ENCODE measurements at regions not wholly inside any gene's neighbourhood (a gene's known extent, or its start where the extent isn't known, plus 50 kb on each side); places are given as distances from the start of the nearest gene placed in this dataset.

GRCh38 chr12:47361389-47362021, 281.7 kb upstream of the AMIGO2 start:
- TF ChIP-seq EZH2phosphoT487 (IDR thresholded peaks at IDR 0.05; ENCODE audit: unreplicated experiment) (no peak), POLR2AphosphoS5 (IDR thresholded peaks at IDR 0.05; ENCODE audit: low read depth) (no peak), EZH2 (IDR thresholded peaks at IDR 0.05; ENCODE audit: low read depth, unreplicated experiment) (no peak), REST (IDR thresholded peaks at IDR 0.05; ENCODE audit: unreplicated experiment) (no peak)
- TF ChIP-seq, protein P1, sequence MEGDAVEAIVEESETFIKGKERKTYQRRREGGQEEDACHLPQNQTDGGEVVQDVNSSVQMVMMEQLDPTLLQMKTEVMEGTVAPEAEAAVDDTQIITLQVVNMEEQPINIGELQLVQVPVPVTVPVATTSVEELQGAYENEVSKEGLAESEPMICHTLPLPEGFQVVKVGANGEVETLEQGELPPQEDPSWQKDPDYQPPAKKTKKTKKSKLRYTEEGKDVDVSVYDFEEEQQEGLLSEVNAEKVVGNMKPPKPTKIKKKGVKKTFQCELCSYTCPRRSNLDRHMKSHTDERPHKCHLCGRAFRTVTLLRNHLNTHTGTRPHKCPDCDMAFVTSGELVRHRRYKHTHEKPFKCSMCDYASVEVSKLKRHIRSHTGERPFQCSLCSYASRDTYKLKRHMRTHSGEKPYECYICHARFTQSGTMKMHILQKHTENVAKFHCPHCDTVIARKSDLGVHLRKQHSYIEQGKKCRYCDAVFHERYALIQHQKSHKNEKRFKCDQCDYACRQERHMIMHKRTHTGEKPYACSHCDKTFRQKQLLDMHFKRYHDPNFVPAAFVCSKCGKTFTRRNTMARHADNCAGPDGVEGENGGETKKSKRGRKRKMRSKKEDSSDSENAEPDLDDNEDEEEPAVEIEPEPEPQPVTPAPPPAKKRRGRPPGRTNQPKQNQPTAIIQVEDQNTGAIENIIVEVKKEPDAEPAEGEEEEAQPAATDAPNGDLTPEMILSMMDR (conservative IDR thresholded peaks at IDR 0.05; ENCODE audit: low read depth in 2 of 2) = peak in 1 of 2 experiments; percentile 32; a peak in 1 of 4 replicates

Data from GM23338 (cell line).